ENCODE measurements at regions not wholly inside any gene's neighbourhood (a gene's known extent, or its start where the extent isn't known, plus 50 kb on each side); places are given as distances from the start of the nearest gene placed in this dataset.

DNA sequence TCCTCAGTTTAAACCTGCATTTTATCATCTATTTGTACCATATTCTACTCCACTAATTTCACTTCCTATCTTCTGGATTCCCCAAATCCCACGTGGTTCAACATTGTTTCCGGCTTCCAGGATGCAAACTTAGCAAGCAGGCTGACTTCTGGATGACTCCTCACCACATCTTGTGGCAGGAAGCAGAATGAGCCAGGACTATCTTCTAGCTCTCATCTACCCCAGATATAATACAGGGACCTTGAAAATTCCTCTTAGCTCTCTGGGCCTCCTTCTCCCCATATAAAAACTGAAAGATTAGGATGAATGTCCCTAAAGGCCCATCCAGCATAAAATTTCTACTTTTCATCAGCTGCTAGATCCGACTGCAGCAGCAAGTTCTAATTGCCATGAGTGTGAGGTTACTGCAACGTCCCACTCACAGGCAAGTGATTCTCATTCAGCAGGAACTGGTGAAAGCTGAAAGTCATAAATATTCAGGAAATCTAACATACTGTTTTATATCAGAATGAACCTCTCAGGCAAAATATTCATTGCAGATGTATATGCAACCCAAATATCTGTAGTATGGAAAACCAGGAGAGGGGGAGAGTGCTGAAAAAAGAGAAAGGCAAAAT, 93.4 kb downstream of the KCTD12 start:
- TF ChIP-seq FOXM1 (IDR thresholded peaks at IDR 0.05; ENCODE audit: low read depth) (no peak), RFX5 (IDR thresholded peaks at IDR 0.05; ENCODE audit: low read length) (no peak), NRF1 (IDR thresholded peaks at IDR 0.05; ENCODE audit: low read depth, low read length) (no peak), POLR2AphosphoS5 (IDR thresholded peaks at IDR 0.05; ENCODE audit: low read depth, low read length) (no peak), TAF1 (IDR thresholded peaks at IDR 0.05; ENCODE audit: borderline replicate concordance, low read depth, low read length) (no peak), YY1 (IDR thresholded peaks at IDR 0.05; ENCODE audit: low read depth) (no peak), TCF12 (IDR thresholded peaks at IDR 0.05) (no peak)
- TF ChIP-seq, protein P1, sequence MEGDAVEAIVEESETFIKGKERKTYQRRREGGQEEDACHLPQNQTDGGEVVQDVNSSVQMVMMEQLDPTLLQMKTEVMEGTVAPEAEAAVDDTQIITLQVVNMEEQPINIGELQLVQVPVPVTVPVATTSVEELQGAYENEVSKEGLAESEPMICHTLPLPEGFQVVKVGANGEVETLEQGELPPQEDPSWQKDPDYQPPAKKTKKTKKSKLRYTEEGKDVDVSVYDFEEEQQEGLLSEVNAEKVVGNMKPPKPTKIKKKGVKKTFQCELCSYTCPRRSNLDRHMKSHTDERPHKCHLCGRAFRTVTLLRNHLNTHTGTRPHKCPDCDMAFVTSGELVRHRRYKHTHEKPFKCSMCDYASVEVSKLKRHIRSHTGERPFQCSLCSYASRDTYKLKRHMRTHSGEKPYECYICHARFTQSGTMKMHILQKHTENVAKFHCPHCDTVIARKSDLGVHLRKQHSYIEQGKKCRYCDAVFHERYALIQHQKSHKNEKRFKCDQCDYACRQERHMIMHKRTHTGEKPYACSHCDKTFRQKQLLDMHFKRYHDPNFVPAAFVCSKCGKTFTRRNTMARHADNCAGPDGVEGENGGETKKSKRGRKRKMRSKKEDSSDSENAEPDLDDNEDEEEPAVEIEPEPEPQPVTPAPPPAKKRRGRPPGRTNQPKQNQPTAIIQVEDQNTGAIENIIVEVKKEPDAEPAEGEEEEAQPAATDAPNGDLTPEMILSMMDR (IDR thresholded peaks at IDR 0.05) = no peak
- TF ChIP-seq, protein P2, sequence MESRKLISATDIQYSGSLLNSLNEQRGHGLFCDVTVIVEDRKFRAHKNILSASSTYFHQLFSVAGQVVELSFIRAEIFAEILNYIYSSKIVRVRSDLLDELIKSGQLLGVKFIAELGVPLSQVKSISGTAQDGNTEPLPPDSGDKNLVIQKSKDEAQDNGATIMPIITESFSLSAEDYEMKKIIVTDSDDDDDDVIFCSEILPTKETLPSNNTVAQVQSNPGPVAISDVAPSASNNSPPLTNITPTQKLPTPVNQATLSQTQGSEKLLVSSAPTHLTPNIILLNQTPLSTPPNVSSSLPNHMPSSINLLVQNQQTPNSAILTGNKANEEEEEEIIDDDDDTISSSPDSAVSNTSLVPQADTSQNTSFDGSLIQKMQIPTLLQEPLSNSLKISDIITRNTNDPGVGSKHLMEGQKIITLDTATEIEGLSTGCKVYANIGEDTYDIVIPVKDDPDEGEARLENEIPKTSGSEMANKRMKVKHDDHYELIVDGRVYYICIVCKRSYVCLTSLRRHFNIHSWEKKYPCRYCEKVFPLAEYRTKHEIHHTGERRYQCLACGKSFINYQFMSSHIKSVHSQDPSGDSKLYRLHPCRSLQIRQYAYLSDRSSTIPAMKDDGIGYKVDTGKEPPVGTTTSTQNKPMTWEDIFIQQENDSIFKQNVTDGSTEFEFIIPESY (IDR thresholded peaks at IDR 0.05; ENCODE audit: borderline replicate concordance, low read depth) = no peak
- TF ChIP-seq, protein P3, sequence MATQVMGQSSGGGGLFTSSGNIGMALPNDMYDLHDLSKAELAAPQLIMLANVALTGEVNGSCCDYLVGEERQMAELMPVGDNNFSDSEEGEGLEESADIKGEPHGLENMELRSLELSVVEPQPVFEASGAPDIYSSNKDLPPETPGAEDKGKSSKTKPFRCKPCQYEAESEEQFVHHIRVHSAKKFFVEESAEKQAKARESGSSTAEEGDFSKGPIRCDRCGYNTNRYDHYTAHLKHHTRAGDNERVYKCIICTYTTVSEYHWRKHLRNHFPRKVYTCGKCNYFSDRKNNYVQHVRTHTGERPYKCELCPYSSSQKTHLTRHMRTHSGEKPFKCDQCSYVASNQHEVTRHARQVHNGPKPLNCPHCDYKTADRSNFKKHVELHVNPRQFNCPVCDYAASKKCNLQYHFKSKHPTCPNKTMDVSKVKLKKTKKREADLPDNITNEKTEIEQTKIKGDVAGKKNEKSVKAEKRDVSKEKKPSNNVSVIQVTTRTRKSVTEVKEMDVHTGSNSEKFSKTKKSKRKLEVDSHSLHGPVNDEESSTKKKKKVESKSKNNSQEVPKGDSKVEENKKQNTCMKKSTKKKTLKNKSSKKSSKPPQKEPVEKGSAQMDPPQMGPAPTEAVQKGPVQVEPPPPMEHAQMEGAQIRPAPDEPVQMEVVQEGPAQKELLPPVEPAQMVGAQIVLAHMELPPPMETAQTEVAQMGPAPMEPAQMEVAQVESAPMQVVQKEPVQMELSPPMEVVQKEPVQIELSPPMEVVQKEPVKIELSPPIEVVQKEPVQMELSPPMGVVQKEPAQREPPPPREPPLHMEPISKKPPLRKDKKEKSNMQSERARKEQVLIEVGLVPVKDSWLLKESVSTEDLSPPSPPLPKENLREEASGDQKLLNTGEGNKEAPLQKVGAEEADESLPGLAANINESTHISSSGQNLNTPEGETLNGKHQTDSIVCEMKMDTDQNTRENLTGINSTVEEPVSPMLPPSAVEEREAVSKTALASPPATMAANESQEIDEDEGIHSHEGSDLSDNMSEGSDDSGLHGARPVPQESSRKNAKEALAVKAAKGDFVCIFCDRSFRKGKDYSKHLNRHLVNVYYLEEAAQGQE (IDR thresholded peaks at IDR 0.05; ENCODE audit: low read depth, low read length) = no peak
